Smooth muscle cell (in vitro differentiated cells): ENCODE measurements at regions not wholly inside any gene's neighbourhood (a gene's known extent, or its start where the extent isn't known, plus 50 kb on each side); places are given as distances from the start of the nearest gene placed in this dataset.

Experiments used
- DNase-seq: peaks from one replicate; lab custom pipeline; 2025; ENCODE audit not compliant: unreplicated experiment; lab: John Stamatoyannopoulos, UW
- H2AFZ ChIP-seq: fragments of 200-600 bp; sonication (generic); 2 replicates; pipeline ENCODE4 v1.6.0; 2016; ENCODE audit warnings: antibody characterized with exemption, low read depth, mild to moderate bottlenecking
- H3F3A ChIP-seq: fragments of 200-600 bp; sonication (generic); 2 replicates; pipeline ENCODE4 v1.6.0; 2017; ENCODE audit warnings: antibody characterized with exemption, low read depth
- H3K27ac ChIP-seq: fragments of 200-600 bp; sonication (generic); 2 replicates; pipeline ENCODE4 v1.5.1; 2016; ENCODE audit warnings: low read depth, mild to moderate bottlenecking
- H3K27me3 ChIP-seq: fragments of 200-600 bp; sonication (generic); 2 replicates; pipeline ENCODE4 v1.6.1; 2016; ENCODE audit warnings: low read depth, mild to moderate bottlenecking
- H3K36me3 ChIP-seq: fragments of 200-600 bp; sonication (generic); 2 replicates; pipeline ENCODE4 v1.5.1; 2016; ENCODE audit warnings: low read depth
- H3K4me1 ChIP-seq: fragments of 200-600 bp; sonication (generic); 2 replicates; pipeline ENCODE4 v1.5.1; 2016; ENCODE audit warnings: low read depth
- H3K4me2 ChIP-seq: fragments of 200-600 bp; sonication (generic); 2 replicates; pipeline ENCODE4 v1.6.0; 2016; ENCODE audit warnings: mild to moderate bottlenecking
- H3K4me3 ChIP-seq: fragments of 200-600 bp; sonication (generic); 2 replicates; pipeline ENCODE4 v1.5.1; 2016; ENCODE audit warnings: mild to moderate bottlenecking
- H3K79me2 ChIP-seq: fragments of 200-600 bp; sonication (generic); 2 replicates; pipeline ENCODE4 v1.6.0; 2016; ENCODE audit warnings: low read depth, mild to moderate bottlenecking
- H3K9ac ChIP-seq: fragments of 200-600 bp; sonication (generic); 2 replicates; pipeline ENCODE4 v1.6.0; 2016; ENCODE audit warnings: low read depth
- H3K9me3 ChIP-seq: fragments of 200-600 bp; sonication (generic); replicated peaks from 2 replicates; pipeline ENCODE4 v1.5.1; 2016; ENCODE audit warnings: low read depth
- H4K20me1 ChIP-seq: fragments of 200-600 bp; sonication (generic); 2 replicates; pipeline ENCODE4 v1.6.0; 2016; ENCODE audit warnings: low read depth
- CTCF ChIP-seq: fragments of 200-600 bp; sonication (generic); IDR thresholded peaks from 2 replicates; pipeline ENCODE4 v1.5.1; 2017; ENCODE audit warnings: borderline replicate concordance, mild to moderate bottlenecking, antibody characterized with exemption; ENCODE audit not compliant: insufficient read depth, poor library complexity, severe bottlenecking
- WGBS: methylation state at CpG from one replicate; pipeline ENCODE4 v1.1.7; 2016; ENCODE audit warnings: low lambda C conversion rate; 5-methylcytosine and 5-hydroxymethylcytosine counted together

GRCh38 chr3:187828579-187829452 is 83.5 kb upstream of the BCL6 start:
- no peak for TF ChIP-seq CTCF
- no peak overlapping the region for H3K4me3 ChIP-seq
- no peak overlapping the region for H3K9ac ChIP-seq
- H2AFZ ChIP-seq = no peak overlapping the region
- H3K79me2 ChIP-seq = no peaks in the 10 kb centered on the region
- H3K27ac ChIP-seq = no peak overlapping the region
- H3K4me1 ChIP-seq = no peaks in the 10 kb centered on the region
- no peaks in the 10 kb centered on the region for H3K36me3 ChIP-seq
- no peak overlapping the region for H3K4me2 ChIP-seq
- 91% methylated on average over 7 of the region's 7 CpGs for WGBS
- no peaks in the 10 kb centered on the region for H3F3A ChIP-seq
- no peaks in the 10 kb centered on the region for H3K9me3 ChIP-seq
- no peak for DNase-seq
- no peaks in the 10 kb centered on the region for H4K20me1 ChIP-seq
- no peaks in the 10 kb centered on the region for H3K27me3 ChIP-seq

GRCh38 chr3:187830181-187830580 is 84.9 kb upstream of the BCL6 start:
- no peak overlapping the region for H2AFZ ChIP-seq
- H3K9ac ChIP-seq = no peak overlapping the region
- no peaks in the 10 kb centered on the region for H3K4me1 ChIP-seq
- no peaks in the 10 kb centered on the region for H4K20me1 ChIP-seq
- no peaks in the 10 kb centered on the region for H3K79me2 ChIP-seq
- H3K4me3 ChIP-seq = no peak overlapping the region
- no peak for TF ChIP-seq CTCF
- no peaks in the 10 kb centered on the region for H3K36me3 ChIP-seq
- no peak overlapping the region for H3K4me2 ChIP-seq
- H3K27ac ChIP-seq = no peak overlapping the region
- DNase-seq = no peak
- H3K27me3 ChIP-seq = no peaks in the 10 kb centered on the region
- 100% methylated on average over 1 of the region's 1 CpG for WGBS
- H3K9me3 ChIP-seq = no peaks in the 10 kb centered on the region
- no peaks in the 10 kb centered on the region for H3F3A ChIP-seq

DNA sequence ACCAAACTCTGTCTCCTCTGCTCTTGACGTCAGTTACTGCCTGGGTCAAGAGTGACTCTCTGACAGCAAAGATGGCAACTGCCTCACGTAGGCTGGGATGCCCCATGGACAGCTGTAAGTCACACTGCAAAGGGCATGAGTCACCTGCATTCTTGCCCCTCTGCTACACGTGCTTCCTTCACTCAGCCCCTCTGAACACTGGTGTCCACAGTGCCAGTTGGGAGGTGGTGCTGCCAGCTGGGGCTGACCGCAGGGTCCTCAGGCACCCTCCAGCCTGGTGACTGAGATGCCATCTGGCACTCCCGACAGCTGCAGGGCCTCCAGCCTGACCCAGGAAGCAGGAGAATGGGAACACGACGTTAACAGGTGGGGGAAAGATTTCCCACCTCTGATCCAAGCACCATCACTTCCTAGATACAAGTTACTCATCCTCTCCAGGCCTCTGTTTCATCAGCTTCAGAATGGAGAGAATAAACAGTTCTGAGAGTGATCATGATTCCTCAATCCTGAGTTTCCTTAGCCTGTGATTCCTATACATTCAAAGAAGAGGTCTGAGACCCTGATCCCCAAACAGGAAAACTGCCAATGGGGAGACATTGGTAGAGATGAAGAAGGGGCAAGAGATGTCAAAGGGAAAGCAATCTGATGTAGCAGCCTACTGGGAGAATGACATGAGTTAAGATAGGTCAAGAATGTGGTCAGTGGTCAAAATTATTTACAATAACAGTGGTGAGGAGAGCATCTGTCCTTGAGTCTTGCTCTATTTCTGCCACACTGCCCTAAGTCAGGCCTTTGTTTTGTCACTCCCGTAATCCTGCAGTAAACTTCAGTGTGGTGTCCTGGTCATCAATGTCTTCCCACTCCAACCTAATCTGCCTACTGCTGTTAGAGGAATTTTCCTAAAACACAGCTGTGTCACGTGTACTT is 86.1 kb upstream of the BCL6 start:
- H3K27ac ChIP-seq = no peak overlapping the region
- H2AFZ ChIP-seq = no peak overlapping the region
- no peaks in the 10 kb centered on the region for H3K79me2 ChIP-seq
- WGBS = 65% methylated on average over 9 of the region's 9 CpGs
- no peaks in the 10 kb centered on the region for H3K36me3 ChIP-seq
- DNase-seq = no peak
- H3K9me3 ChIP-seq = no peaks in the 10 kb centered on the region
- H3K9ac ChIP-seq = no peak overlapping the region
- no peak overlapping the region for H3K4me2 ChIP-seq
- no peak for TF ChIP-seq CTCF
- H4K20me1 ChIP-seq = no peaks in the 10 kb centered on the region
- H3F3A ChIP-seq = no peaks in the 10 kb centered on the region
- no peaks in the 10 kb centered on the region for H3K4me1 ChIP-seq
- H3K4me3 ChIP-seq = no peak overlapping the region
- no peaks in the 10 kb centered on the region for H3K27me3 ChIP-seq
